ENCODE measurements at regions not wholly inside any gene's neighbourhood (a gene's known extent, or its start where the extent isn't known, plus 50 kb on each side); places are given as distances from the start of the nearest gene placed in this dataset.
"Not testable (repeated sequence)": the region's sequence is repeated elsewhere in the genome, so short reads cannot be mapped to it uniquely, and the experiment has no call there.

DNA sequence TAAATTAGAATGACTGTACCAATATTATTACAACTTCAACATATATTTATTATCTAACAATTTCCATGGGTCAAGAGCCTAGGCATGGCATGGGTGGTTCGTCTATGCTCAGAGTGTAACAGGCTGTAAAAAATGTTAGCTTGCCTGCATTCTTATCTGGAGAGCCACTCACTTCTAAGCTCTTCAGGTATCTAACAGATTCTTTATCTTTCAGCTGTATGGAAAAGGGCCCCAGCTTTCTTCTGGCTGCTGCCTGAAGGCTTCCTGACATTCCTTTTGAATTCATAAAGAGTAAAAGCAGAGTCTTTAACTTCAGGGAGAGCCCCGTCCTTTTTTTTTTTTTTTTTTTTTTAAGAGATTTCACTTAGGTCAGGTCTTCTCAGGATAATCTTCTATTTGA lies 648.8 kb downstream of the NXPH1 start:
- ATAC-seq = no peak

DNA sequence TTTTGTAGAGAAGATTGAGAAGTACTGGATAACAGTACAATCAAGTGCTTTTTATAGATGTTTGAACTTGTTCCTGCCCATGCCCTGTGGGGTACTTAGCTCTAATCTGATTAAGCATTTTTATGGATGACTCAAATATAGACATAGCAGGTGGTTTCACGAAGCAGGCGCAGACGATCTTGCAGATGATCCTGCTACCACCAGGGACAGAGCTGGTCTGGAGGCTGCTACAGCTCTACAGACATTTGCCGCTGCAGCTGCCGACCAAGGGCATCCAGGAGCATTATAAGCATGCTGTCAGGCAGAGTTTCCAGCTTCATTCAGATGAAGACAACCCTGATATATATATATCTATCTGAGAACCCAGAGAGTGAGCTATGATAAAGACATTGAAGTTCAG lies 650.4 kb downstream of the NXPH1 start:
- no peak for ATAC-seq

DNA sequence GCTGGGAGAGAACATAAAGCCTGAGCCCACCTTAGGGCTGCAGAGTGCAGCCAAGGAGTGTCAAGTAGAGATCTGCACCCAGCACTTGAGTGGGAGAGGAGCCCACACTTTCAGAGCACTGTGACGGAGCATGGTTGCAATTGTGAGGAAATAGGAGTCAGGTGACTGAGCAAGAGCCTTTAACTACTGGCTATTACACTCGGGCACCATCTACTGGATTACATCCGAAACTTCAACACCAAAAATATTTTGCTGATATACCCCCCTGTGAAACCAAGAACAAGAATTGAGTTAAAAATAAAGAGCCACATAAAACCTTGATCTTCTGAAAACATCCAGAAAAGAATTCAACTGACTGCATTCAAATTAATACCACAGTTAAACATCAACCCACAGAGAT lies 657.9 kb downstream of the NXPH1 start:
- ATAC-seq = no peak

DNA sequence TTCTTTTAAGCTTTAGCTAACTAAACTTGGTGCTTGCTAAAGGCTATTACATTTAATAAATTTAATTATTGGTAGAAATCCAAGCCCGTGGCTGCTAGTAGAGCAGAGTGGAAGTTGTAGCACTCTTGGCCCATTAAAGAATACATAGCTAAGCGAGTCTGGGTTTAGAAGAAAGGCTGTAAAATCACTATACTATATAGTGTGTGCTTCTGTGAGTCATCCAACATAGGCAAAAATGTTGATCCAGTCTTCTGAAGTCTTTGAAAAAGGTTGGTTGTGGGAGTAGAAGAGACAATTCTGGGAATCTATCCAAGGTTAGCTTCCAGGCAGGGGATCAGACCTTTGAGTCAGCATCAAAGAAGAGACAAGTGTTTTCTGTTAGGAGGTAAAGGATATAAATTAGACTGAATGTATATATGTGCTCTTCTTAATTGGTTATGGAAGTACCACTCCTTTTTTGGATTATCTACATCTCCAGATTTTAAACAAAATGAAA lies 664.2 kb downstream of the NXPH1 start:
- ATAC-seq = no peak

DNA sequence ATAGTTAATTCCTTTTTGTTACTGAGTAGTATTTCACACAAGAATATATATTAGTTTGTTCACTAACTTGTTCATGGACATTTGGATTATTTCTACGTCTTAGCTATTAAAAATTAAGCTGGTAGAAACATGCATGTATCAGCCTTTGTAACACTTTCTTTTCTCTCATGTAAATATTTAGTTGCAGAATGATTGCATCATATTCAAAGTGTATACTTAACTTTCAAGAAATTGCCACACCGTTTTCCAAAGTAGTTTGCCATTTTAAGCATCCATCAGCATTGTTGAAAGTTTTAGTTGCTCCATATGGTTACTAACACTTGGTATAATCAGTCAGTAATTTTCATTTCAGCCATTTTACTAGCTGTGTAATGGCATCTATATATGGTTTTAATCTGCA lies 666.9 kb downstream of the NXPH1 start:
- ATAC-seq = no peak

DNA sequence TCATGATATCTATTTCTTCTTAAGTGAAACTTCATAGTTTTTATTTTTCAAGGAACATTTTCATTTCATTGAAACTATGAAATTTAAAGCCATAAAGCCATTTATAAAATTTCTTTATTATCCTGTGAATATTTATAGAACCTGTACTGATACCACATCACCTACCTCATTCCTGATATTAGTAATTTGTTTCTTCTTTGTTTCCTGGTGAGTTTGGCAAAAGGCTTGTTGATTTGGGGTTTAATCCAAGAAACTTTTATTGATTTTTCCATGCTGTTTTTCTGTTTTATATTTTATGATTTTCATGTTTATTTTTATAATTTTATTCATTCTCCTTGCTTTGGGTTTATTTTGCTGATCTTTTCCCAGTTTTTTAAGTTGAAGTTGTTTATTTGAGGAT lies 669.4 kb downstream of the NXPH1 start:
- no peak for ATAC-seq

DNA sequence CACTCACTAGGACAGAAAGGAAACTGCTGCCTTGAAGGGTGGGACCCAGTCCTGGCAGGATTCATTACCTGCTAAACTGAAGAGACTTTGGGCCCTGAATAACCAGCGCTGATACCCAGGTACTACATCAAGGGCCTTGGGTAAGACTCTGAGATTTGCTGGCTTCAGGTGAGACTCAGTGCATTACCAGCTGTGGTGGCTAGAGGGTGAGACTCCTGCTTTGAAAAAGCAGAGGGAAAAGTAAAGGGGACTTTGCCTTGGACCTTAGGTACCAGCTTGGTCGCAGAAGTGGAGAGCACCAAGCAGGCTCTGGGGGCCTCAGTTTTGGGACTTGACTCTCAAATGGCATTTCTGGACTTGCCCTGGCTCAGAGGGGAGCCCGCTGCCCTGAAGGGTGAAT lies 673.3 kb downstream of the NXPH1 start:
- no peak for ATAC-seq

DNA sequence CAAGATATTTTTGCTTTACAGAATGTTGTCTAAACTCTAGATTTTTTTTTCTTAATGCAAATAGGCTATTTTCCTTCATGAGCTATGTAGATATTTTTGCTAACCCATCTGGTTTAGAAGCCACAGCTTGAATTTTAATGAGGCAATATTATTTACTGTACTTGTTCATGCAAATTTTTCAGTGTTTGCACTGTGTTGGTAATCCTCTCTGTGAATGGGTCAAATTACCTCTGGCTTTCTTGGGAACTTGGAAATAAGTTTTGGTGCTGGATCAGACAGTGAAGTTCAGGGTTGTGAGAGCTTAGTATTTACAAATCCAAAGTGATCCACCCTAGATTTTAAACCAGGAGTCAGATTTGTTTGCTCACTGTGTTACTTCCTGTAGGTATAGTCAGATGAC lies 686.9 kb downstream of the NXPH1 start:
- ATAC-seq = no peak

DNA sequence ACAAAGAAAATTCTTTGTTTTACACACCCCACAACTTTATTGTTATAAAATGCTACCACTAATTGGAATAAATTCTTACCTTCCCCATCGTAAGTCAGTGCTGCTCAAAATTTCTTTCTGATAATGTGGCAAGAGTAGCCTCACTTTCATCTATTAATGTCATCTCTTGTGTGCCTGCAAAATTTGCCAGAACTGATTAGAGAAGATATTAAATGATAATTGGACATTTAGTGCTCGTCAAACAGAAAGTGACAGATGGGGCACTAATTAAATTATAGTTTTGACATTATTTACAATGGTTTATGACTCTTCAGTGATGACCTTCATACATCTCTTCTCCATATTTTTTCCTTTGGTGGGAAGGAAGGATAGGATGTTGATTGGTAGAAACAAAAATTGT lies 690.9 kb downstream of the NXPH1 start:
- no peak for ATAC-seq

DNA sequence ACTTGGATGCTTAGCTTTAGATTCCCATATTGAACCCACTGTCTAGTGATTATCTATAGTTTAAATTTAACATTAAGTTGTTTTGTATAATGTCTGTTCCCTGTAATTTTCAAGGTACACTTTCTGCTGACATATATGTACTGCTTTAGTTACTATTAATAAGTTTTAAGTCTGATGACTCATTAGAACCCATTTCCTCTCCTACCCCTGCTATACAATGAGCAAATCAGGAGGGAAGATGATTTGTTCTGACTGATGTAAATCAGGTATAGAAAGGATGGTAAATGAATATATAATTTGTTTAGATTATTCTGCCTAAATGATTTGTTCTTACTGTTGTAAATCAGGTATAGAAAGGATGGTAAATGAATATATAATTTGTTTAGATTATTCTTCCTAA lies 691.8 kb downstream of the NXPH1 start:
- ATAC-seq = no peak

DNA sequence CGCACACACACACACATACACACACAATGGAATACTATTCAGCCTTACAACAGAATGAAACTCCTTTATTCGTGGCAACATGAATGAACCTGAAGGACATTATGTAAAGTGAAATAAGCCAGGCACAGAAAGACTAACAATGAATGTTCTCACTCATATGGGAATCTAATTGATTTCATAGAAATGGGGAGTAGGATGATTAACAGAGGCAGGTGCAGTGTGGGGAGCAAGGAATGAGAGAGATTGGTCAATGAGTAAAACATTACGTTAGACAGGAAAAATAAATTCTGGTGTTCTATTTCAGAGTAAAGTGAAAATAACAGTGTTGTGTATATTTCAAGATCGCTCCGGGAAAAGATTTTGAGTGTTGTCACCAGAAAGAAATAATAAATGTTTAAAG lies 694.5 kb downstream of the NXPH1 start:
- ATAC-seq = no peak

DNA sequence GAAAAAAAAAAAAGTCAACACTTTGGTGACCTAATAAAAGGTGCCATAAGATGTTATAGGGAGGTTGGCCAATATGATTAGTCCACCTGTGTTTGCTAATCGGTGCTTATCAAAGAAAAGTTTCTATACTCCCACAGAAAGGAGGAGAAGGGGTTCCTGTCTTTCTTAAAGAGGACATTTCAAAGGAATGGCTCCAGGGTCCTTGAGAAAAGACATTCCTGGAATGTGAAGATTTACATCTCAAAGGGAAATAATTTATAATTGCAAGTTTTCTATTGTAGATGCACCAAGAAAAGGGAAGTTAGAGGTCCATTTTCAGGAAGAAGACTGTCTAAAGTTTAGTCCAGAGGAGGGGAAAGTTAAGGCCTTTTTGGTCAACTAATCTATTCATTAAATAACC lies 715.3 kb downstream of the NXPH1 start:
- ATAC-seq = no peak

DNA sequence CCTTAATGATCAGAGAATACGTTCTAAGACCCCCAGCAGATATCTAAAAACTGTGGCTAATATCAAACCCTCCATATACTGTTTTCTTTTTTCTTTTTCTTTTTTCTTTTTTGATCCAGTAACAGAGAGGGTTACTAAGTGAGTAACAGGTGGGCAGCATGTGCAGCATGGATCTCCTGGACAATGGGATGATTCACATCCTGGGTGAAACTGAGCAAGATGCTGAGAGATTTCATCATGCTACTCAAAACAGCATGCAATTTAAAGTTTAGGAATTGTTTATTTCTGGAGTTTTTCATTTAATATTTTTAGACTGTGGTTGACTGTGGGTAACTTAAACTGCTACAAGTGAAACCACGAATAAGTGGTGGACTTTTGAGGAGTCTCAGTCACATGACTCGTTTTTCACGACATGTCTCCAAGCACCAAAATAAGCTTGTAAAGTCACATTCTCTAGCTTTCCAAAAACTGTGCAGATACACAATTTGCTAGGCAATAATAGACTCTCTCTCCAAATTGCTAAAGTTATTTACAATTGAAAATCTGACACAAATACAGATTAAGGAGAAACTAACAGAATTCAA lies 716.2 kb downstream of the NXPH1 start:
- no peak for ATAC-seq

DNA sequence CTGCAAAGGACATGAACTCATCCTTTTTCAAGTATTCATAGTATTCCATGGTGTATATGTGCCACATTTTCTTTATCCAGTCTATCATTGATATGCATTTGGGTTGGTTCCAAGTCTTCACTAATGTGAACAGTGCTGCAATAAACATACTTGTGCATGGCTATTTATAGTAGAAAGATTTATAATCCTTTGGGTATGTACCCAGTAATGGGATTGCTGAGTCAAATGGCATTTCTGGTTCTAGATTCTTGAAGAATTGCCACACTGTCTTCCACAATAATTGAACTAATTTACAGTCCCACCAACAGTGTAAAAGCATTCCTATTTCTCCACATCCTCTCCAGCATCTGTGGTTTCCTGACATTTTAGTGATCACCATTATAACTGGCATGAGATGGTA lies 730.3 kb downstream of the NXPH1 start:
- ATAC-seq = not testable (repeated sequence)

DNA sequence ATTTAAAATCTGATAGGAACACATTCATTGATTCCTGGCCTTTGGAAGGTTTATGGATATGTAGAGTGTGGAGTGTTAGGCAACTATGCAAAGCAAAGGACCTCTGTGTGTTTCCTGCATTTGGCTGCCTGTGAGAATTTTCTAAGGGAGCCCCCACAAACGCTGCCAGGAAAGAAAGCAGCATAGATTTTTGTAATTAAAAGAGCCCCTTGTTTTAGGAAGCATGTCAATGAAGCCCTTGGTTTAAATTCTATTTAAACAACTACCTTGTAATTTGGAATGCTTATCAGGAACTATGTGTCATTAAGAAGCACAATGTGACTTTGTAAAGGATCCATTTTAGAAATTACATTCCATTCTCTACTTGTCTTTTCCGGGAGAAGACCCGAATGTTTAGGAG lies 742.5 kb downstream of the NXPH1 start:
- no peak for ATAC-seq

DNA sequence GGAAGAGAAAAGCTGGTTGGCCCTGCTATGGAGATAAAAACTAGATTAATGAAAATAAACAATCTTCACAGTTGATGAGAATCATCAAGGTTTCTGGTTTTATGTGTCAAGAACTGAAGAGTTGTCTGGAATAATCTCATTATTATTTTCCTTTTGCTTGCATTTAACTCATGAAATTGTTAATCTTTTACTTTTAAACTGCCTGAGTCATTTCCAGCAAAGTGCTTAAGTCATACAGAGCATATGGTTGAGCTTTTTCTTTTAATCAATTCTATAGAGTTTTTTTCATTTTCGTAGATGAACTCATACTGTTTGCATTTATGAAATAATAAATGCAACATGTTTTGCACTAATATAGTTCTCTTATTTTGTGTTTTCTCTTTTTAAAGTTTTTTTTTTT lies 747.9 kb downstream of the NXPH1 start:
- ATAC-seq = no peak

DNA sequence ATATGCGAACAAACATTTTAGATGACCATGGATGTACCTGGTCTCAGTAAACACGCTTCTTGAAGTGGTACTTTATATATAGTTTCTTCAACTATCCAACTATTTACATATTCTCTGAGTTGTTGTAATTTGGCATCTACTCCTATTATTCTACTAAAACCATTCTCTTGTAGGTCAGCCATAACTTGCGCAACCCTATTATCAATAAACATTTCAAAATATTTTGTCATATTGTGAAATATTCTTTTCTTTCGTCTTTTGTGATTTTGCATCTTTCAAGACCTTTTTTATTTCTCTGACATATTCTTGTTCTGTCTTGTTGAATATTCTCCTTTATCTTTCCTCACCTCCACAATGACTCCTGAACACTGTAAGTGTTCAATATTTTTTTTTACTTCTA lies 753.3 kb downstream of the NXPH1 start:
- no peak for ATAC-seq

DNA sequence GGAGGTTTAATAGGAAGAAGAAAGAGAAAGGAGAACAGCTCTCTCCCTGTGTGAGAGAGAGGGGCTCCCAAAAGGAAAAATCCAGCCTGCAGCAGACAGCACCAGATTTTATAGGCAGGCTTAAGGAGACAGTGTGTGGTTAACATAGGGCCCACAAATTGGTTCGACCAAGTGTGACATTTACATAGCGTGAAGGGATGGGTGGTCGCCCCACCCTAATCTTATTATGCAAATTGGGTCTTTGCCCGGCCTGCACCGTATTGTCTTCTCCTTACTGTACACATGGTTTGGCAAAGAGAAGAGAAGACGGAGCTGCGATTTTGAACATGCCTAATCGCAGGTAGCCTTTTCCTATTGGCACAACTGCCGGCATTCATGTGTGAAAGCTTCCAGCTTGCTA lies 756.3 kb downstream of the NXPH1 start:
- ATAC-seq = no peak

DNA sequence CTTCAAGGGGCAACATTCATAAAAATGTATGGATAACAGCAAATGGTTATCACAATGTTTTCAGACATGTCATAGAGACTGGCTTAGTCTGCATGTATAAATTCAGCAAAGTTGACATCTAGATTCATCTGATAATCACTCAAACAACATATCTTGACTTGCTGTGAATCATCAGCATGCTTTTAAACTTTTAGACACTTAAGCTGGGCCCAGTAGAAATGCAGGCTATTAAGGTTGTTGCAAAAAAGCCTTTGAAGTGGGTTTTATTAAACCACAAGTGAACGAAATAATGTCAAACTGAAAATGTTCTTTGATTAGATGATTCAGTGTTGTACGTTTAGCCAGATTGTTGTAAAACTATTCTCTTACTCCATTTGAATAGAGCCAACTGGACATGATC lies 759.6 kb downstream of the NXPH1 start:
- no peak for ATAC-seq

DNA sequence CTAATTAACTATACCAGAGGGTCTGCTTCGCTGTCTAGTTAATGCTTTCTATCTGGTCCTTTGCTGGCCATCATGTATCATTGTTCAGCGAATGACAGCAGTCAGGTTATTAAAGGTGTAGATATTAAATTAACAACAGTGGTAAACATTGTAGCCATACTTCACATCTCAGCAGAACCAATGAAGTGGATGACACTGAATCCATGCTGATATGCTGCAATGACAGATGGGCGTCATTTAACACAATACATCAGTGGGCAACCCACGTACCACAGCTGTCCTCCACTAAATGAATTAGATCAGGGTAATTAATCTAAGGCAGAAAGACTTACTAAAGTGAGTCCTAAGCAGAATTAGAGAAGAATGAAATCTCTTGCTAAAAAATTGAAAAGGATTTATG lies 767.2 kb downstream of the NXPH1 start:
- ATAC-seq = no peak

DNA sequence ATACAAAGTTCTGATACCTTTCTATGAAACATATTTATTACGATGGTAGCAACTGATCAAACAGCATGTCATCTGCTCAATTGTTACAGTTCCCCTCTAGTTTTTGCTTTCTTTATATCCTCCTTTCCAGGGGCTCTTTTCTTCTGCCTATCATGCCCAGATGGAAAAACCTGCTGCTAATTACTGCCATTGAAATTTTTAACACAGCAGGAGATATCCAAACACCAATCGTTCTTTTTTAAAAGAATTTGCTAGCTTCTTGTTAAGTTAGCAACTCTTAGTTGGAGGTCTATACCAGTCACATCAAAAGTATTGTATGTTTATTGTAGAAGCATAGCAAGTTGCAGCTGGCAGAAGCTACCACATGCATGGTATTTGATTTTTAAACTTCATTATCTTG lies 768.5 kb downstream of the NXPH1 start:
- ATAC-seq = no peak

DNA sequence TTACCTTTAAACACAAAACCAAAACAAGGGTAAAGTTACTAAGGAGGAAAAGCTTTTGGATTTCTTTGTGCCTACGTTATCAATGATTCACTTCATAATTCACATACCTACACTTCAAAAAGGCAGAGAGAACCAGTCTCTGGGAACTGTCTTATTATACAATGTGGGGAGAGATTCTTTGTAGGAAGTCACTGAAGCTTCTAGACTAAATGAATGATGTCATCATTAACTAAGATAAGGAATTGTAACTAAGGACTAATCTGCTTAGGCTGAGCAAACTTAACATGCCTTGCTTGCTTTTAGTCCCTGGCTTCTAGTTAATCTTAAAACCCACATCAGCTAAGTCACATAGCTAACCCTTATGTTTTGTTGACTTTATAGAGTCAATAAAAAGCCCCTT lies 771.2 kb downstream of the NXPH1 start:
- ATAC-seq = no peak

DNA sequence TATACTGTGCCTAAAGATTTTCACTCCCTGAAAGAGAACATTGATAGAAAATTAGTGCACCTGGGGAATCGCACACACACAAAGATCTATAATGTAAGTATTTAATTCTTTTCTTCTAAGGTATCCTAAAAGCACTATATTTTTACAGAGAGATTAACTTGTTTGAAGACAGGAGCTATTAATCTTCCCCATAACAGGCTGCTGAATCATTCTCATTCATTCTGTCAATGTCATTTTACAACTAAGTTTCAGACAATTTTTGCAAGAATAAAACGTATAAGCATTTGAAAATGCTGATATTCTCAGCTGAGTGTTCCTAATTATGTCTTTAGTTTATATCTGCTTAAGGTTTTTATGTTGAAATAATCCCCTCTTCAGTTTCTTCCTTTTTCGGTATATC lies 776.7 kb downstream of the NXPH1 start:
- ATAC-seq = no peak

DNA sequence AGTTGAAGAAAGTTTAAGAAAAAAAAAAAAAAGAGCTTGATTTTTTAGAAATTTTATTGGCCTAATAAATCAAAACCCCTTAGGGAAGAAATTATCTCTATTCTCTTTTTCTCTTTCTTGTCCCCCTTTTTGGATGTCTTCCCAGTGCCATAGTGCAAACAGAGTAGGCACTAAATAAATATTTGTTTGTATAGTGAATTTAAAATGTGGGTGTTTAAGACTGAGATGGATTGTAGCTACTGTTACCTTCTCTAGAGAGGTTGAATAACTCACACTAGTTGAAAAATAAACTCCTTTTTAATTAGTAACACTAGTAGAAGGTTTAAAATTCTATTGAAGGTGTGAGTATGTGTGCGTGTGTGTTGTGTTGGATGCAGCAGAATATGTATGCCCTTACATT lies 783.8 kb downstream of the NXPH1 start:
- ATAC-seq = no peak

DNA sequence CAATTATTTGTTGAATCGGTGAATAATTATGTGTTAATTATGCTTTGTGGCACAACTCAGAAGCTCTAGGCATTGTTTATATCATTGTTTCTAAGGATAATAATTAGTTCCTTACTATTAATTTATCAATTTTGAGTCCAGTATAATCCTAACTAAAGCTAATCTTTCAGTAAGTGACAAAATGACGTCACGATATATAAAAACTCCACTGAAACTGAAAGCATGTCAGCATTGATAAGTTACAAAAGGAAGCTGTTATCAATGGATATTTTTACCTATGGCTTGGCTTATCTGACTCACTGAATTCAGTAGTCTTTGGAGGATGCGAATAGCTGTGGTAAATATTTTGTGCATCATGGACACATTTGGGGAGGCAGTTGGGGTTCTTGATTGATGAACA lies 793.1 kb downstream of the NXPH1 start:
- ATAC-seq = no peak

DNA sequence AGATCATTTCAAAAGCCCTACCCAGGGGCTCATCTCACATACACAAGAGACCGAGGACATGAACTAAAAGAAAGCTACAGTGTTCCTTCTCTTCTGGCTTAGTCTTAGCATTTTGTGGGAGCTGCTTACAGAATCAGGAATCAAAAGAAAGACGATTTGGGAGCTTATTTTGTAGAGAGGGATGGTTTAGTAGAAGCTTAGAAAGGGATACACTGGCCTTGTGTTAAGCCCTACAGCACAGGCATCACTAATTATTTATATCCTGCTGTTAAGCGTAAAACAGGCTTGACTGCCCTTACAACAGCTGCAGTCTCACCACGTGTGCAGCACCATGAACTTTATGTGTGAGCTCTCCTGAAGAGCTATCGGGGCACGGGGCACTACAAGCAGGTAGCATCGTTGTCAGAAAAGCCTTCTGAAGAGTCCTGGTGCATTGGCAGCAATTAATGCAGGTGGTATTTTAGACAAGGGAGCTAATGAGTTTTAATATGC lies 798.3 kb downstream of the NXPH1 start:
- no peak for ATAC-seq
